Esophagus squamous epithelium (tissue), 5 donors: ENCODE measurements at regions not wholly inside any gene's neighbourhood (a gene's known extent, or its start where the extent isn't known, plus 50 kb on each side); places are given as distances from the start of the nearest gene placed in this dataset.

Experiments used
- DNase-seq: peaks from one replicate; lab custom pipeline; 2025; lab: John Stamatoyannopoulos, UW
- H3K27ac ChIP-seq, 4 donors: fragments of 200-600 bp; sonication (generic); one replicate each; pipeline ENCODE4 v1.5.1; 2016 to 2019; ENCODE audit warnings: mild to moderate bottlenecking in 1 of 4
- H3K27me3 ChIP-seq, 4 donors: fragments of 200-600 bp; sonication (generic); 1 replicate in 3 of 4; 2 replicates in 1 of 4; pipeline versions ENCODE4 v1.5.1 to v1.6.0; 2017 to 2021; ENCODE audit warnings: antibody characterized with exemption in 1 of 4
- H3K36me3 ChIP-seq, 3 donors: fragments of 200-600 bp; sonication (generic); one replicate each; pipeline ENCODE4 v1.5.1; 2016 to 2019
- H3K4me1 ChIP-seq, 3 donors: fragments of 200-600 bp; sonication (generic); one replicate each; pipeline ENCODE4 v1.5.1; 2017 to 2019
- H3K4me3 ChIP-seq, 4 donors: fragments of 200-600 bp; sonication (generic); 1 replicate in 3 of 4; 2 replicates in 1 of 4; pipeline ENCODE4 v1.5.1; 2016 to 2019; ENCODE audit warnings: mild to moderate bottlenecking in 2 of 4, moderate library complexity in 1 of 4
- H3K9me3 ChIP-seq, 3 donors: fragments of 200-600 bp; sonication (generic); one replicate each; pipeline ENCODE4 v1.5.1; 2016 to 2019
- CTCF ChIP-seq, 6 experiments: fragments of 450-650 bp in 4 of 6; fragments of 200-600 bp in 2 of 6; sonication (generic) in 2 of 6; IDR thresholded peaks; one replicate each; pipeline ENCODE4 v1.5.1; 2016 to 2019; ENCODE audit warnings: antibody characterized with exemption in 6 of 6, mild to moderate bottlenecking in 4 of 6, moderate library complexity in 4 of 6
- POLR2A ChIP-seq, 4 donors: fragments of 450-650 bp; IDR thresholded peaks; one replicate each; pipeline ENCODE4 v1.6.1; 2017; ENCODE audit warnings: antibody characterized with exemption in 4 of 4, mild to moderate bottlenecking in 4 of 4, moderate library complexity in 3 of 4
- WGBS, 2 donors: methylation state at CpG; one replicate each; pipeline ENCODE4 v1.1.5; 2018; 5-methylcytosine and 5-hydroxymethylcytosine counted together
- intact Hi-C: fragments of 100-400 bp; cut with DNase I; formaldehyde crosslinking; loops from one replicate; pipeline ENCODE4 v1.15.0; 2022
- donor health status: DM: yes; HTN: yes; CAD: no.

GRCh38 chr12:124496584-124496983 lies 70.8 kb downstream of the NCOR2 start:
- H3K27me3 ChIP-seq: no peaks in the 10 kb centered on the region
- DNase-seq: no peak
- TF ChIP-seq POLR2A (IDR thresholded peaks at IDR 0.05): no peak
- no peak for TF ChIP-seq CTCF (IDR thresholded peaks at IDR 0.05)
- H3K4me3 ChIP-seq: no peak overlapping the region
- H3K36me3 ChIP-seq: peaks cover 0 to 41% (median 11%) of the 10 kb centered on the region in 3 donors
- peaks cover 29 to 79% (median 45%) of the 10 kb centered on the region in 3 donors for H3K4me1 ChIP-seq
- H3K9me3 ChIP-seq: no peaks in the 10 kb centered on the region
- WGBS, 2 donors: 71% methylated on average over 1 of the region's 3 CpGs; no CpG with 5 or more reads in 1 of the 2 donors
- peak overlapping the region in 2 of 4 donors; percentile 38 to 68 for H3K27ac ChIP-seq
- intact Hi-C loops: no loop called here

GRCh38 chr12:124495194-124495983 lies 72.0 kb downstream of the NCOR2 start:
- no peak overlapping the region for H3K4me3 ChIP-seq
- peaks cover 0 to 52% (median 11%) of the 10 kb centered on the region in 3 donors for H3K36me3 ChIP-seq
- peaks cover 26 to 79% (median 38%) of the 10 kb centered on the region in 3 donors for H3K4me1 ChIP-seq
- H3K27me3 ChIP-seq: no peaks in the 10 kb centered on the region
- no peak for DNase-seq
- H3K27ac ChIP-seq: no peak overlapping the region
- no peak for TF ChIP-seq CTCF (IDR thresholded peaks at IDR 0.05)
- no peak for TF ChIP-seq POLR2A (IDR thresholded peaks at IDR 0.05)
- intact Hi-C loops: no loop called here
- WGBS, 2 donors: 92 to 94% methylated on average over 7 to 14 of the region's 28 CpGs
- no peaks in the 10 kb centered on the region for H3K9me3 ChIP-seq

GRCh38 chr12:124494751-124495129 lies 72.7 kb downstream of the NCOR2 start:
- intact Hi-C loops: no loop called here
- Histone ChIP-seq H3K36me3 (peaks cover 0 to 58% (median 11%) of the 10 kb centered on the region in 3 donors), H3K4me3 (no peak overlapping the region), H3K27me3 (no peaks in the 10 kb centered on the region), H3K4me1 (peaks cover 22 to 75% (median 33%) of the 10 kb centered on the region in 3 donors), H3K9me3 (no peaks in the 10 kb centered on the region), H3K27ac (no peak overlapping the region)
- DNase-seq: no peak
- TF ChIP-seq CTCF (IDR thresholded peaks at IDR 0.05) (no peak), POLR2A (IDR thresholded peaks at IDR 0.05) (no peak)
- WGBS, 2 donors: 80 to 94% methylated on average over 4 to 6 of the region's 7 CpGs

- H3K27me3 ChIP-seq: no peaks in the 10 kb centered on the region
- TF ChIP-seq POLR2A (IDR thresholded peaks at IDR 0.05) (no peak), CTCF (IDR thresholded peaks at IDR 0.05) (no peak)
- H3K27ac ChIP-seq: no peak overlapping the region
- H3K4me3 ChIP-seq: no peak overlapping the region
- intact Hi-C loops: no loop called here
- no peak for DNase-seq
- peaks cover 22 to 75% (median 28%) of the 10 kb centered on the region in 3 donors for H3K4me1 ChIP-seq
- H3K36me3 ChIP-seq: peaks cover 0 to 65% (median 11%) of the 10 kb centered on the region in 3 donors
- WGBS, 2 donors: 61 to 67% methylated on average over 6 to 16 of the region's 27 CpGs
- no peaks in the 10 kb centered on the region for H3K9me3 ChIP-seq
These were observed 73.3 kb downstream of the NCOR2 start for GRCh38 chr12:124493809-124494750.
